ENCODE measurements at regions not wholly inside any gene's neighbourhood (a gene's known extent, or its start where the extent isn't known, plus 50 kb on each side); places are given as distances from the start of the nearest gene placed in this dataset.

DNA sequence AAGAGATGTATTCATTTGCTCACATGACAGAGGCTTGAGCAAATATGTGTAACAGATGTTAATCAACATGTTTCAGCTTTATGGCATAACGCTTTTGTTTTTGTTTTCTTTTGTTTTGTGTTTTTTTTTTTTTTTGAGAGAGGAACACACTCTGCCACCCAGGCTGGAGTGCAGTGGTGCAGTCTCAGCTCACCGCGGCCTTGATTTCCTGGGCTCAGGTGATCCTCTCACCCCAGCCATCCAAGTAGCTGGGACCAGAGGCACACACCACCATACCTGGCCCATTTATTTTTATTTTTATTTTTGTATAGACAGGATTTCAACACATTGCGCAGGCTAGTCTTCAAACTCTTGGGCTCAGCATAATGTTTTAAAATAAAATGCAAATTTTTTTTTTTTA is 1504.4 kb upstream of the CADM2 start:
- Histone ChIP-seq H3K4me1 (ENCODE audit: control insufficient read depth, extremely low read depth, insufficient read depth, low read length) (no peaks in the 10 kb centered on the region), H3K9ac (ENCODE audit: insufficient read depth, low read length) (no peak overlapping the region), H3K27ac (ENCODE audit: insufficient read depth, low read length) (no peak overlapping the region), H2AFZ (ENCODE audit: low read length) (no peak overlapping the region), H3K4me2 (ENCODE audit: extremely low read depth, insufficient read depth, low read length) (no peak overlapping the region), H3K36me3 (ENCODE audit: control insufficient read depth, insufficient read depth, low read length) (no peaks in the 10 kb centered on the region), H4K20me1 (ENCODE audit: control insufficient read depth, extremely low read depth, insufficient read depth, low read length) (no peaks in the 10 kb centered on the region), H3K4me3 (replicated peaks in 1 of 4; ENCODE audit: control extremely low read depth in 1 of 4, insufficient read depth in 1 of 4, low read depth in 3 of 4, low read length in 4 of 4) (no peak overlapping the region), H3K9me3 (ENCODE audit: control insufficient read depth, insufficient read depth, low read depth, low read length) (no peaks in the 10 kb centered on the region), H3K27me3 (ENCODE audit: control insufficient read depth, insufficient read depth, low read length) (no peaks in the 10 kb centered on the region), H3K79me2 (ENCODE audit: control insufficient read depth, insufficient read depth, low read length) (no peaks in the 10 kb centered on the region)
- no peak for DNase-seq (ENCODE audit: low read depth in 2 of 2)
- TF ChIP-seq, protein P1, sequence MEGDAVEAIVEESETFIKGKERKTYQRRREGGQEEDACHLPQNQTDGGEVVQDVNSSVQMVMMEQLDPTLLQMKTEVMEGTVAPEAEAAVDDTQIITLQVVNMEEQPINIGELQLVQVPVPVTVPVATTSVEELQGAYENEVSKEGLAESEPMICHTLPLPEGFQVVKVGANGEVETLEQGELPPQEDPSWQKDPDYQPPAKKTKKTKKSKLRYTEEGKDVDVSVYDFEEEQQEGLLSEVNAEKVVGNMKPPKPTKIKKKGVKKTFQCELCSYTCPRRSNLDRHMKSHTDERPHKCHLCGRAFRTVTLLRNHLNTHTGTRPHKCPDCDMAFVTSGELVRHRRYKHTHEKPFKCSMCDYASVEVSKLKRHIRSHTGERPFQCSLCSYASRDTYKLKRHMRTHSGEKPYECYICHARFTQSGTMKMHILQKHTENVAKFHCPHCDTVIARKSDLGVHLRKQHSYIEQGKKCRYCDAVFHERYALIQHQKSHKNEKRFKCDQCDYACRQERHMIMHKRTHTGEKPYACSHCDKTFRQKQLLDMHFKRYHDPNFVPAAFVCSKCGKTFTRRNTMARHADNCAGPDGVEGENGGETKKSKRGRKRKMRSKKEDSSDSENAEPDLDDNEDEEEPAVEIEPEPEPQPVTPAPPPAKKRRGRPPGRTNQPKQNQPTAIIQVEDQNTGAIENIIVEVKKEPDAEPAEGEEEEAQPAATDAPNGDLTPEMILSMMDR (conservative IDR thresholded peaks at IDR 0.05 in 1 of 2, IDR thresholded peaks at IDR 0.05 in 1 of 2; ENCODE audit: low read depth in 1 of 2, low read length in 2 of 2): no peak

DNA sequence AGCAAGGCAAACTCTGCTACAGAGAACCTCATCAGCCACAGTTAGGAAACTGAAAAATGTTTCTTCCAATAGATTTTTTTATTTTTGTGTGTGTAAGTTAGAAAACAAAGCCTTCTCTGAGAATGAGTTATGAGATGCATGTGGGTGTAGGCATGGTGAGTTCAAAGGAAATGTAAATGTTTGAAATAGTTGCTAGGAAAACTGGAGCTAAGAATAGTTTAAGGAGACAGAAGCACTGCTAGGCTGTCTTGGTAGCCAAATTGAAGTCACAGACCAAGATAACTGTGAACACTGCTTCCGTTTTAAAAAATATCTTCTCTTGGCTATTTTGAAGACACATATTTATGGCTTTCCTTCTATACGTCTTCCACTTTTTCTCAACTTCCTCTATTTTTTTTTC is 1501.2 kb upstream of the CADM2 start:
- no peaks in the 10 kb centered on the region for H4K20me1 ChIP-seq (ENCODE audit: control insufficient read depth, extremely low read depth, insufficient read depth, low read length)
- no peak overlapping the region for H3K4me2 ChIP-seq (ENCODE audit: extremely low read depth, insufficient read depth, low read length)
- no peaks in the 10 kb centered on the region for H3K9me3 ChIP-seq (ENCODE audit: control insufficient read depth, insufficient read depth, low read depth, low read length)
- no peaks in the 10 kb centered on the region for H3K79me2 ChIP-seq (ENCODE audit: control insufficient read depth, insufficient read depth, low read length)
- H3K27me3 ChIP-seq (ENCODE audit: control insufficient read depth, insufficient read depth, low read length): no peaks in the 10 kb centered on the region
- no peak for TF ChIP-seq EZH2 (IDR thresholded peaks at IDR 0.05; ENCODE audit: low read length, missing control alignments)
- TF ChIP-seq, protein P1 (conservative IDR thresholded peaks at IDR 0.05 in 1 of 2, IDR thresholded peaks at IDR 0.05 in 1 of 2; ENCODE audit: low read depth in 1 of 2, low read length in 2 of 2): no peak
- H3K4me3 ChIP-seq (replicated peaks in 1 of 4; ENCODE audit: control extremely low read depth in 1 of 4, insufficient read depth in 1 of 4, low read depth in 3 of 4, low read length in 4 of 4): no peak overlapping the region
- H3K36me3 ChIP-seq (ENCODE audit: control insufficient read depth, insufficient read depth, low read length): no peaks in the 10 kb centered on the region
- no peaks in the 10 kb centered on the region for H3K4me1 ChIP-seq (ENCODE audit: control insufficient read depth, extremely low read depth, insufficient read depth, low read length)
- H3K9ac ChIP-seq (ENCODE audit: insufficient read depth, low read length): no peak overlapping the region
- H3K27ac ChIP-seq (ENCODE audit: insufficient read depth, low read length): no peak overlapping the region
- H2AFZ ChIP-seq (ENCODE audit: low read length): no peak overlapping the region
- peak in 1 of 2 donors; percentile 40 for DNase-seq (ENCODE audit: low read depth in 2 of 2)

DNA sequence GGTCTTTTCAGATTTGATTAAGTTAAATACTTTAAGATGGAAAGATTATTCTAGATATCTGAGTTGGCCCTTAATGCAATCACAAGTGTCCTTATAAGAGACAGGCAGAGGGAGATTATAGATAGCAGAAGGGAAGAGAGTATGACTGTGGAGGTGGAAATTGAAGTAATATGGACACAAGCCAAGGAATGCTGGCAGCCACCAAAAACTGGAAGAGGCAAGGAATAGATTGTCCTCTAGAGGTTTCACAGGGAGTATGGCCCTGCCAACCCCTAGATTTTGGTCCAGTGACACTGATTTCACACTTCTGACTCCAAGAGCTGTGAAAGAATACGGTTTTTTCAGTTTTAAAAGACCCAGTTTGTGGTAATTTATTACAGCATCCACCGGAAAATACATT is 1498.7 kb upstream of the CADM2 start:
- Histone ChIP-seq H3K9ac (ENCODE audit: insufficient read depth, low read length) (no peak overlapping the region), H3K79me2 (ENCODE audit: control insufficient read depth, insufficient read depth, low read length) (no peaks in the 10 kb centered on the region), H3K27ac (ENCODE audit: insufficient read depth, low read length) (no peak overlapping the region), H3K4me2 (ENCODE audit: extremely low read depth, insufficient read depth, low read length) (no peak overlapping the region), H4K20me1 (ENCODE audit: control insufficient read depth, extremely low read depth, insufficient read depth, low read length) (no peaks in the 10 kb centered on the region), H3K27me3 (ENCODE audit: control insufficient read depth, insufficient read depth, low read length) (no peaks in the 10 kb centered on the region), H2AFZ (ENCODE audit: low read length) (no peak overlapping the region), H3K9me3 (ENCODE audit: control insufficient read depth, insufficient read depth, low read depth, low read length) (no peaks in the 10 kb centered on the region), H3K4me3 (replicated peaks in 1 of 4; ENCODE audit: control extremely low read depth in 1 of 4, insufficient read depth in 1 of 4, low read depth in 3 of 4, low read length in 4 of 4) (no peak overlapping the region), H3K4me1 (ENCODE audit: control insufficient read depth, extremely low read depth, insufficient read depth, low read length) (no peaks in the 10 kb centered on the region), H3K36me3 (ENCODE audit: control insufficient read depth, insufficient read depth, low read length) (no peaks in the 10 kb centered on the region)
- no peak for TF ChIP-seq EZH2 (IDR thresholded peaks at IDR 0.05; ENCODE audit: low read length, missing control alignments)
- TF ChIP-seq, protein P1 (conservative IDR thresholded peaks at IDR 0.05 in 1 of 2, IDR thresholded peaks at IDR 0.05 in 1 of 2; ENCODE audit: low read depth in 1 of 2, low read length in 2 of 2): no peak
- DNase-seq (ENCODE audit: low read depth in 2 of 2): peak in 1 of 2 donors; percentile 6

Data from fibroblast of lung (primary cell).